Breast epithelium (tissue), 4 donors: ENCODE measurements at regions not wholly inside any gene's neighbourhood (a gene's known extent, or its start where the extent isn't known, plus 50 kb on each side); places are given as distances from the start of the nearest gene placed in this dataset.
"Not testable (repeated sequence)": the region's sequence is repeated elsewhere in the genome, so short reads cannot be mapped to it uniquely, and the experiment has no call there.

Experiments used
- DNase-seq, 2 donors: peaks; one replicate each; pipeline ENCODE4 v3.0.0-alpha.2; 2019; ENCODE audit warnings: low spot score in 2 of 2
- H3K27ac ChIP-seq, 2 donors: fragments of 200-600 bp; sonication (generic) in 1 of 2; one replicate each; pipeline ENCODE4 v1.5.1; 2016 to 2019; ENCODE audit warnings: mild to moderate bottlenecking in 1 of 2
- H3K27me3 ChIP-seq, 2 donors: fragments of 200-600 bp; sonication (generic) in 1 of 2; one replicate each; pipeline versions ENCODE4 v1.5.1 to v1.6.0; 2017 to 2019; ENCODE audit warnings: control low read depth in 1 of 2, mild to moderate bottlenecking in 1 of 2
- H3K36me3 ChIP-seq: fragments of 200-600 bp; one replicate; pipeline ENCODE4 v1.5.1; 2019
- H3K4me1 ChIP-seq, 2 donors: fragments of 200-600 bp; sonication (generic); one replicate each; pipeline ENCODE4 v1.5.1; 2016 to 2019; ENCODE audit warnings: control low read depth in 1 of 2
- H3K4me3 ChIP-seq, 3 donors: fragments of 200-600 bp; sonication (generic); 1 replicate in 2 of 3; 2 replicates in 1 of 3; pipeline ENCODE4 v1.5.1; 2016 to 2019; ENCODE audit warnings: mild to moderate bottlenecking in 3 of 3, moderate library complexity in 2 of 3
- H3K9me3 ChIP-seq, 2 donors: fragments of 200-600 bp; sonication (generic) in 1 of 2; one replicate each; pipeline ENCODE4 v1.5.1; 2016 to 2019; ENCODE audit warnings: control low read depth in 1 of 2
- POLR2A ChIP-seq: fragments of 450-650 bp; IDR thresholded peaks from one replicate; pipeline ENCODE4 v1.6.1; 2016; ENCODE audit warnings: antibody characterized with exemption, mild to moderate bottlenecking, moderate library complexity
- POLR2AphosphoS5 ChIP-seq, 3 donors: sonication (generic); formaldehyde crosslinking; IDR thresholded peaks; one replicate each; pipeline ENCODE4 v1.6.1; 2017; ENCODE audit warnings: antibody characterized with exemption in 3 of 3
- intact Hi-C: fragments of 100-400 bp; cut with DNase I; formaldehyde crosslinking; loops from one replicate; pipeline ENCODE4 v1.15.1; 2023; ENCODE audit warnings: low total_unique reads
- TF ChIP-seq, protein P1 (sequence below), 3 donors: fragments of 450-650 bp; IDR thresholded peaks; one replicate each; pipeline ENCODE4 v1.5.1; 2016 to 2017; ENCODE audit warnings: antibody characterized with exemption in 3 of 3, mild to moderate bottlenecking in 3 of 3, moderate library complexity in 3 of 3

DNA sequence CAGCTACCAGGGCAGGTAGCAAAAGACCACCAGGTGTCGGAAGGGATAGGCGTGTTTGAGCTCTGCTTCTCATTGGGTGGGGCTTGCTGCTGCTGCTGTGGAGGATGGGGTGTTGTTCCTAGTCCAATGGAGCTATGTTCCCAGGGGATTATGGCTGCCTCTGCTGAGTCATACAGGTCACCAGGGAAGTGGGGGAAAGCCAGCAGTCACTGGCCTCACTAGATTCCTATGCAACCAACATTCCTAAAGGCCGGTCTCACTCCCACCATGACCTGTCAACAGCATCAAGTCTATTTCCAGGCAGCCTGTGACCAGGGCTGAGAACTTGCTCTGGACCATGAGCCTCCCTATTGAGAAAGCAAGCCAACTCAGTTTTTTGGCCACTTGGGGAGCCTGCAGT, 1160.8 kb downstream of the REEP3 start:
- intact Hi-C loops = loop anchor here (10.0 kb wide), 1 partner anchor 113 kb away; no protein-coding TSS in a partner anchor
- no peaks in the 10 kb centered on the region for H3K36me3 ChIP-seq
- DNase-seq = no peak
- no peak overlapping the region for H3K27ac ChIP-seq
- no peaks in the 10 kb centered on the region for H3K9me3 ChIP-seq
- TF ChIP-seq, protein P1, sequence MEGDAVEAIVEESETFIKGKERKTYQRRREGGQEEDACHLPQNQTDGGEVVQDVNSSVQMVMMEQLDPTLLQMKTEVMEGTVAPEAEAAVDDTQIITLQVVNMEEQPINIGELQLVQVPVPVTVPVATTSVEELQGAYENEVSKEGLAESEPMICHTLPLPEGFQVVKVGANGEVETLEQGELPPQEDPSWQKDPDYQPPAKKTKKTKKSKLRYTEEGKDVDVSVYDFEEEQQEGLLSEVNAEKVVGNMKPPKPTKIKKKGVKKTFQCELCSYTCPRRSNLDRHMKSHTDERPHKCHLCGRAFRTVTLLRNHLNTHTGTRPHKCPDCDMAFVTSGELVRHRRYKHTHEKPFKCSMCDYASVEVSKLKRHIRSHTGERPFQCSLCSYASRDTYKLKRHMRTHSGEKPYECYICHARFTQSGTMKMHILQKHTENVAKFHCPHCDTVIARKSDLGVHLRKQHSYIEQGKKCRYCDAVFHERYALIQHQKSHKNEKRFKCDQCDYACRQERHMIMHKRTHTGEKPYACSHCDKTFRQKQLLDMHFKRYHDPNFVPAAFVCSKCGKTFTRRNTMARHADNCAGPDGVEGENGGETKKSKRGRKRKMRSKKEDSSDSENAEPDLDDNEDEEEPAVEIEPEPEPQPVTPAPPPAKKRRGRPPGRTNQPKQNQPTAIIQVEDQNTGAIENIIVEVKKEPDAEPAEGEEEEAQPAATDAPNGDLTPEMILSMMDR (IDR thresholded peaks at IDR 0.05) = no peak
- no peak for TF ChIP-seq POLR2AphosphoS5 (IDR thresholded peaks at IDR 0.05)
- no peak for TF ChIP-seq POLR2A
- H3K27me3 ChIP-seq = no peaks in the 10 kb centered on the region
- H3K4me3 ChIP-seq = no peak overlapping the region
- H3K4me1 ChIP-seq = no peaks in the 10 kb centered on the region

DNA sequence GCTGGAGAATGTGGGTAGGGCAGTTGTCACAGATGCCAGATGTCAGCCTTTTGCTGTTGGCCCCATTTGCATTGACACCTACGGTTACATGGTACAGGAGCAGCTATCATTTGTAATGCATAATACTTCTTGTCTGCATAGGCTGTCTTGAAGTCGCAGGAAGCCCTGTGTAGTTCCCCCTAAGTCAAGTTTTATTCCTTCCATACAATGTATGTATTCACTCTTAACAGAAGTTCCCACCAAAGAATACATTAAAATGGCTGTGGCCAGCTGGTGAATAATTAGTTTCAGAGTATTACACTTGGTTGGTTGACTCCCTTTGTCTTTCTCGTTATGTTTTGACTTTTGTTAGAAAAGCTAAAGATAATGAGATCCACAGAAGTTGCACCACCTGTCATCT, 1169.0 kb downstream of the REEP3 start:
- no peak for DNase-seq
- Histone ChIP-seq H3K27me3 (no peaks in the 10 kb centered on the region), H3K4me3 (no peak overlapping the region), H3K9me3 (no peaks in the 10 kb centered on the region), H3K36me3 (no peaks in the 10 kb centered on the region), H3K27ac (no peak overlapping the region), H3K4me1 (no peaks in the 10 kb centered on the region)
- intact Hi-C loops = no loop called here
- TF ChIP-seq POLR2A (no peak), POLR2AphosphoS5 (IDR thresholded peaks at IDR 0.05) (no peak)
- TF ChIP-seq, protein P1 (IDR thresholded peaks at IDR 0.05) = no peak

DNA sequence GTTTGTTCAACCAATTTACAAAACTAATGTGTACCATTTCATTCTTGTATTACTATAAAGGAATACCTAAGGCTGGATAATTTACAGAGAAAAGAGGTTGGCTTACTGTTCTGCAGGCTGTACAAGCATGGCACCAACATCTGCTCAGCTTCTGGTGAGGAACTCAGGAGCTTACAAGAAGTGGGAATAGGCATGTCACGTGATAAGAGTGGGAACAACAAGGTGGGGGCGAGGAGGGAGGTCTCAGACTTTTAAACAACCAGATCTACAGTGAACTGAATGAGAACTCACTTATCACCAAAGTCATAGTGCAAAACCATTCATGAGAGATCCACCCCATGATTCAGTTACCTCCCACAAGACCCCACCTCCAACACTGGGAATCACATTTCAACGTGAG, 1178.0 kb downstream of the REEP3 start:
- no peaks in the 10 kb centered on the region for H3K4me1 ChIP-seq
- no peaks in the 10 kb centered on the region for H3K36me3 ChIP-seq
- DNase-seq = no peak
- intact Hi-C loops = no loop called here
- H3K9me3 ChIP-seq = no peaks in the 10 kb centered on the region
- TF ChIP-seq POLR2A (no peak), POLR2AphosphoS5 (IDR thresholded peaks at IDR 0.05) (no peak)
- TF ChIP-seq, protein P1 (IDR thresholded peaks at IDR 0.05) = no peak
- H3K27me3 ChIP-seq = no peaks in the 10 kb centered on the region
- no peak overlapping the region for H3K27ac ChIP-seq
- no peak overlapping the region for H3K4me3 ChIP-seq

DNA sequence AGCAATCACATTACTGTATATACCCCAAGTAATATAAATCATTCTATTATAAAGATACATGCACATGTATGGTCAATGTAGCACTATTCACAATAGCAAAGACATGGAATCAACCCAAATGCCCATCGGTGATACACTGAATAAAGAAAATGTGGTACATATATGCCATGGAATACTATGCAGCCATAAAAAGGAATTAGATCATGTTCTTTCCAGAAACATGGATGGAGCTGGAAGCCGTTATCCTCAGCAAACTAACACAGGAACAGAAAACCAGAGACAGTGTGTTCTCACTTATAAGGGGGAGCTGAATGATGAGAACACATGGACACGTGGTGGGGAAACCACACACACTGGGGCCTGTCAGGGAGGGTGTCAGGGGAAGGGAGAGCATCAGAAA, 1180.9 kb downstream of the REEP3 start:
- H3K4me1 ChIP-seq, intact Hi-C loops: not testable (repeated sequence)

DNA sequence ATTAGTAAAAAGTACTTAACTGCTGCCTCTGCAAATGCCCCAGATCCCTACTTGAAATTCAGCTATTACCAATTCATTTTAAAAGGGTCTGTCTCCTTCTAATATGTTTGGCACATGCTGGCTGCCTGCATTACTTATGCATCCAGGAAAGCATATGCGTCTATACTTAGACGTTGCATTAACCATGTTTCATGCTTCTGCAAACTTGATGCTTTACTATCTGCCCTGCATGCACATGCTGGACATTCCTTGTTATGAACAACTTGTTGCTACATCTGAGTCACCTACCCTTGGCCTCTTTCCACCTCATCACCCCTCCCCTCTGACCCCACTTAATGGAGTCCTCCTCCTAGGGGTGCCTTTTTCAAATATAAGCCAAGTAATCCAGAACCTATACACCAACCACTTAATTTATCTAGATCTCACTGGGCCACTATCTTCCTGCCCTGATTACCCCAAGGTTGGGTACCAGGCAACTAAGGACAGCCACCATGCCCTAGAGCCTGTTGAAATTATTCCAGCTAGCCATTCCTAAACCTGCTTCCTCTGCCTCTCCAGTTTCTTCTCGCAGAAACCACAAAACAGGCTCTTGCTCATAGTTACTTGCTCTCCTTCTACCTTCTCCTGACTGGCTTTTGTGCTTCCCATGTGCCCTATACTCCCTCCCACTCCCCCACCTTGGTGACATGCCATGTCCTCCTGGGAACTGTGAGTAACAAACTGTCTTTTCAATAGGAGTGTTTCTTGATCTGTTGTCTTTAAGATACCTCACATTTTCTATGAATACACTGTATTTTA, 1187.9 kb downstream of the REEP3 start:
- H3K9me3 ChIP-seq = no peaks in the 10 kb centered on the region
- intact Hi-C loops = no loop called here
- H3K4me1 ChIP-seq = no peaks in the 10 kb centered on the region
- no peaks in the 10 kb centered on the region for H3K36me3 ChIP-seq
- no peaks in the 10 kb centered on the region for H3K27me3 ChIP-seq
- TF ChIP-seq POLR2AphosphoS5 (IDR thresholded peaks at IDR 0.05) (no peak), POLR2A (no peak)
- TF ChIP-seq, protein P1 (IDR thresholded peaks at IDR 0.05) = no peak
- H3K4me3 ChIP-seq = no peak overlapping the region
- DNase-seq = no peak
- H3K27ac ChIP-seq = no peak overlapping the region

More for the DNA sequence above, 1180.9 kb downstream of the REEP3 start:
- not testable (repeated sequence) for H3K4me3 ChIP-seq, H3K27me3 ChIP-seq, H3K36me3 ChIP-seq, H3K9me3 ChIP-seq, DNase-seq, H3K27ac ChIP-seq
